ENCODE measurements at regions not wholly inside any gene's neighbourhood (a gene's known extent, or its start where the extent isn't known, plus 50 kb on each side); places are given as distances from the start of the nearest gene placed in this dataset.

DNA sequence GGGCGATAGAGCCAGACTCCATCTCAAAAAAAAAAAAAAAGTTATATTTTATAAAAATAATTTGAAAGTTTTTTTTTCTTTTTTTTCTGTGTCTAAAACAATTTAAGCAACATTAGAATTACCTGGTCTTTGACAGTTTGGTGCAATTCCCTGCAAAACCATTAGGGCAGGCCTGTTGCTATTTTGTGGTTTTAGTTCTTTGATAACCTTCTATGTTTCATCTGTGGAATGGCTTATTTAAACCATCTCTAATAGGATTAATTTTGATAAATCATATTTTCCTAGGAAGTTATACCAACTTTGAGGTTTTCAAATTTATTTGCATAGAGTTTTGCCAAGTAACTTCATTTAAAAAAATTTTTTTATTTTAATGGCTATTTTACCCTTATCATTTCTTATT lies 141.2 kb upstream of the TWIST2 start:
- H3K9me3 ChIP-seq, result no peaks in the 10 kb centered on the region
- H3K4me3 ChIP-seq, result no peak overlapping the region
- TF ChIP-seq POLR2AphosphoS5 (IDR thresholded peaks at IDR 0.05) (no peak), POLR2A (IDR thresholded peaks at IDR 0.05) (no peak), EP300 (IDR thresholded peaks at IDR 0.05; ENCODE audit: low read depth) (no peak), CTCF (IDR thresholded peaks at IDR 0.05) (peak in 3 of 5 experiments; percentile 9 to 26 (median 18))
- DNase-seq, result no peak
- in situ Hi-C loops (cut with MboI; ENCODE audit: low pct_ligation_motif_present in 1 of 4, low pct_unique_long_range_greater_than_20kb in 1 of 4, low sequenced_read_pairs in 3 of 4) (no loop called here), intact Hi-C loops (cut with DNase I; ENCODE audit: low total_unique reads) (no loop called here)
- no peak overlapping the region for H3K27ac ChIP-seq
- no peaks in the 10 kb centered on the region for H3K36me3 ChIP-seq
- 91 to 100% methylated on average over 1 of the region's 1 CpG for WGBS, 2 donors (ENCODE audit: low coverage in 1 of 2)
- H3K27me3 ChIP-seq, result peaks cover 4% of the 10 kb centered on the region
- H3K4me1 ChIP-seq, result peaks cover 0 to 11% (median 0%) of the 10 kb centered on the region in 4 donors

DNA sequence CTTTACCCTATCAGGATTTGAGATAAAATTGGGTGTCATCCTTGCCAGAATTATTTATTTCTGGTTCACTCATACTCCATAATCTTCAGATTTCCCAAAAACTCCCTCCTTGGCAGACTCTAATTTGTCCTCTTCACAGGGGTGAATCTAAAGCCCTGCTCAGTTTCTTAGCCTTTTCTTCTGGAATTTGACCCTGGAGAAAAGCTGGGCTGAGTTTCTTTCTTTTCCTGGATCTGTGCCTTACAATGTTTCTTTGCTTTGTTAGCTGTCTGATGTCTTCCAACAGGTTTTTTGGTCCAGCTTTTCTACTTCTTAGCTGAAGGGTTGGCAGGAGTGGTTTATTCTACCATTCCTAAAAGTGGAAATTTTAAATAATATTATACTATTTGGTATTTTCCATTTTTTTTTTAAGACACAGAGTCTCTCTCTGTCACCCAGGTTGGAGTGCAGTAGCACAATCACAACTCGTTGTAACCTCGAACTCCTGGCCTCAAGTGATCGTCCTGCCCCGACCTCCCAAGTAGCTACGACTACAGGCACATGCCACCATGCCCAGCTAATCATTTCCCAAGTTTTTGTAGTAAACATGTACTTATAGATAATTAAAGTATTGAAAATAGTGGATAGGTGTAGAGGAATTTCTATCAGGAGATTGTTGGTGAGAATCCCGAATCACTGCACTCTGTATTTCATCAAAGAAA lies 138.4 kb upstream of the TWIST2 start:
- WGBS, 2 donors (ENCODE audit: low coverage in 1 of 2), result 62 to 75% methylated on average over 6 of the region's 6 CpGs
- Histone ChIP-seq H3K27ac (peak overlapping the region; percentile 29 to 63 (median 58)), H3K36me3 (no peaks in the 10 kb centered on the region), H3K27me3 (peaks cover 4% of the 10 kb centered on the region), H3K4me1 (peaks cover 0 to 14% (median 0%) of the 10 kb centered on the region in 4 donors), H3K9me3 (no peaks in the 10 kb centered on the region), H3K4me3 (no peak overlapping the region)
- TF ChIP-seq POLR2AphosphoS5 (IDR thresholded peaks at IDR 0.05) (no peak), EP300 (IDR thresholded peaks at IDR 0.05; ENCODE audit: low read depth) (no peak), CTCF (IDR thresholded peaks at IDR 0.05) (no peak), POLR2A (IDR thresholded peaks at IDR 0.05) (no peak)
- in situ Hi-C loops (cut with MboI; ENCODE audit: low pct_ligation_motif_present in 1 of 4, low pct_unique_long_range_greater_than_20kb in 1 of 4, low sequenced_read_pairs in 3 of 4) (no loop called here), intact Hi-C loops (cut with DNase I; ENCODE audit: low total_unique reads) (no loop called here)
- DNase-seq, result no peak

GRCh38 chr2:238710032-238710735 lies 137.7 kb upstream of the TWIST2 start:
- DNase-seq, result no peak

More at GRCh38 chr2:238710032-238710735, 137.7 kb upstream of the TWIST2 start:
- H3K4me3 ChIP-seq, result no peak overlapping the region
- no peaks in the 10 kb centered on the region for H3K9me3 ChIP-seq
- intact Hi-C loops (cut with DNase I; ENCODE audit: low total_unique reads), result no loop called here
- H3K4me1 ChIP-seq, result peaks cover 0 to 14% (median 0%) of the 10 kb centered on the region in 4 donors
- 26 to 38% methylated on average over 1 of the region's 1 CpG for WGBS, 2 donors (ENCODE audit: low coverage in 1 of 2)
- H3K27ac ChIP-seq, result peak overlapping the region; percentile 29 to 63 (median 58)
- peaks cover 4% of the 10 kb centered on the region for H3K27me3 ChIP-seq
- in situ Hi-C loops (cut with MboI; ENCODE audit: low pct_ligation_motif_present in 1 of 4, low pct_unique_long_range_greater_than_20kb in 1 of 4, low sequenced_read_pairs in 3 of 4), result no loop called here
- H3K36me3 ChIP-seq, result no peaks in the 10 kb centered on the region
- TF ChIP-seq POLR2AphosphoS5 (IDR thresholded peaks at IDR 0.05) (no peak), EP300 (IDR thresholded peaks at IDR 0.05; ENCODE audit: low read depth) (no peak), POLR2A (IDR thresholded peaks at IDR 0.05) (no peak), CTCF (IDR thresholded peaks at IDR 0.05) (no peak)

Data from transverse colon (tissue), 4 donors.